NCI-H2029 treated with DMSO at 0.1 percent for 48 hours (cell line): ENCODE measurements at regions not wholly inside any gene's neighbourhood (a gene's known extent, or its start where the extent isn't known, plus 50 kb on each side); places are given as distances from the start of the nearest gene placed in this dataset.

Experiments
- DNase-seq: peaks from one replicate; lab custom pipeline; 2025; lab: John Stamatoyannopoulos, UW

DNA sequence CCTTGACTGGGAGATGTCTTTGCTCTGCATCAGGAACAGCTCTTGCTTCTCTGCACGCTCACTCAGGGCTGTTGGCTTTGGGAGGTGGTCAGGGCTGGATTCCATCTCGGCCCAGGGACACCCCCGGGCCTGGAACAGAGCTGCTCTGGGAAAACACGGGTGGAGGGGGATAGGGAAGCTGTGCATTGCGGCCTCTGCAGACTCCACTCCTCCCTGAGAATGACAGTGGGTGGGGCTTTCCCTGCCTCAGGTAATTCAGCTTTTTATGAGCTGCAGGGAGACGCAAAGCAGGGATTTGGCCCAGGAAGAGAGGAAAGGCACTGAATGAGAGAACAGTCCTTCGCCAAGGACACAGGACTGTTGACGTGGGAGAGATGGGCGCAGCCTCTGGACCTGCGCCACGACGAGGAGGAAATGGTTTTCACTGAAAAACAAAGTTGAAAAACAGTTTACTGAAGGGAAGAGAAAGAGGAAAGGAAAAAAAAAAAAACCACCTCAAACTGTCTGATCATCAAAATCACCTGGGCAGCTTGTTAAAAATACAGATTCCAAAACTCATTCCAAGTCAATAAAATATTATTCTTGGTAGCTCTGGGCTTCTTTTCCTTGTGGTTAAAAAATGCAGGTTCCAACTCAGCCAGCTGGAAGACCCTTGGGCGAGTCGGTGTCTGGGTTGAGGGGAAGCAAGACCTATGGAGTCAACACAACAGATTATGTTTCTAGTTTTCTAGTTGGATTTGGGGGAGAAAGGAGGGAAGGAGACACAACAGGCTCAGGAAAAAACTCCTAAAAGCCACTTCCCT lies 194.0 kb downstream of the ZFP36L2 start:
- no peak for DNase-seq

DNA sequence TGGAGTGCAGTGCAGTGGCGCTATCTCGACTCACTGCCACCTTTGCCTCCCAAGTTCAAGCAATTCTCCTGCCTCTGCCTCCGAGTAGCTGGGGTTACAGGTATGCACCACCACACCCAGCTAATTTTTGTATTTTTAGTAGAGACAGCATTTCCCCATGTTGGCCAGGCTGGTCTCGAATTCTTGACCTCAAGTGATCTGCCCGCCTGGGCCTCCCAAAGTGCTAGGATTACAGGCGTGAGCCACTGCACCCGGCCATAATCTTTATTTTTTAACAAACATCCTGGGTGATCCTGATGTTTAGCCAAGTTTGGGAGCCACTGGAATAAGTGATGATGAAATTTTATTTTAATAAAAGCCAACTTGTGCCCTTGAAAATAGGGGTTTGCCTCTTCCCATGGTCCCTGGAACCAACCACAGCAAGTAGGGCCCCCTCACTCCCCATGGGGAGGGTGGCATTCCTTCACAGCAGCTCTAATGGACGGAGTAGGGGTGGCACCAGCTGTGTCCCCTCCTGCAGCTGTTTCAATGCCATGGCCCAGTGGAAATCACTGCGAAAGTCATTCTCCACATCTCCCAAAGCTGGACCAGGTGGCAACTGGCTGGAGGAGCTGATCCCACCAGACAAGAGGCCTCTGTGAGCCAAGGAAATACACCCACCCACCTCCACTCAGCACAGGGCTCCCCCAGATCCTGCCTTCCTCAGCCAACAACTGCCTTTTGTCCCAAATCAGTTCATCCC lies 194.8 kb downstream of the ZFP36L2 start:
- DNase-seq: no peak

DNA sequence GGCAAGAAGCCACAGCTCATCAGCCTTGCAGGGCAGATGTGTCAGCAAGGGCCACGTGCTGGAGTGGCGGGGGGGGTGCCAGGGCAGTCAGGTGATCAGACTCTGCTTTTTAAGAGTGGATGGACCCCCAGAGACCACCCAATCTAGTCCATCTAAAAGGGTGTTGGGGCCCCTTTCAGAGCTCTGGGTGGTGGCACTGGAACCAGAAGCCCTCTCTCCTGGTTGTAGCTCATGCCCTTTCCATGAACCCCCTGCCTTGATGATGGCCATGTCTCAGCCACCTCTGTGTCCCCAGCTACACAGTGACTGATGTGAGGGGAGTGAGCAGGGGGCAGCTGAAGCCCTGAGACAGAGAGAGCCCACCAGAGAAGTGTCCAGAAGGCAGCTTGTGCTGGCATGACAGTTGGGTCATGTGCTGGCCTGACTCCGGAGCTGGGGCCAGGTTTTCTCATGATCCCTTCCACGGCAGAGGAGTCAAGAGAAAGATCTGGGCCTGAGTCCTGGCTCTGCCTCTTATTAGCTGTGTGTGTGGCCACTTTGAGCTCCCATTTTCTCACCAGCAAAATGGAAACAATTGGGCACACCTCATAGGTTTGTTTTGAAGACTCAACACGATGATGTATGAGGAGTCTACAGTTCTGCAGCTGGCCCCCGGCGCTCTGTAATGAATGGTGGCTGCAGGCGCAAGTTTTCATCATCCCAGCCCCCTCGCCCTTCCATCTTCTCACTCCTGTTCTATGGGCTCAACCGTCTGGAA lies 195.7 kb downstream of the ZFP36L2 start:
- no peak for DNase-seq

DNA sequence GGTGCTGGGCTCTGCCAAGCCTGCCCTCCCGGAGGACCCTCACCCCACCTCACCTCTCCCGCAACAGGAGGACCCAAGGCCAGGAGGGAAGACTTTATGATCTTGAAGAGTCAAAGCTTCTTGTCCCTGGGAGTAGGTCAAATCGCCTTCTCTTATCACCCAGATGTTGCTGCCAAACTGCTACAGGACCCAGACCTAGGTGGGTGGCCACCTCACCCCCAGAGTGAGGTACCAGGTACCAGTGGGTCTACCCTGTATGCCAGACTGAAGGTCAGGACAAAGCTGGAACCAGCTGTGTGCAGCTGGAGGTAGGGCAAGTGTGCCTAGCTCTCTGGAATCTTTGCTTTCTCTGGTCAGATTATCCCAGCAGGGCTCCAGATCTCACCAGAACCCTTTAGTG lies 197.2 kb downstream of the ZFP36L2 start:
- no peak for DNase-seq

DNA sequence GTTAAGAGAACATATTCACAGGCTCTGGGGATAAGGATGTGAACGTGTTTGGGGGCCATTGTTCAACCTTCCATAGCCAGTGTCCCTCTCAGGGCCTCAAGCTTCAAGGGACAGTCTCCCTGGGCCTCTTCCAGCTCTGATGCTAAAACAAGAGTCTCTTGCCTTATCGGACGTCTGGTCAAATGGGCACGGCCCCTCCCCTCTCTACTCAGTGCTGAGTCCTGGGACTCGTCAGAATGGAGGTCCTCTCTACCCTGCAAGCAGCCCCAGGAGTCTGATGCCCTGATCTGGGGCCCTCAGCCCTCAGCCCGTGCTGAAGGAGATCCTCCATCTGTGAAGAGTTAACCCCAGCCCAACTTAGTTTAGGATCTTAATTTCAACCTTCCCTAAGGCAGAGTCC lies 198.2 kb downstream of the ZFP36L2 start:
- DNase-seq: no peak

DNA sequence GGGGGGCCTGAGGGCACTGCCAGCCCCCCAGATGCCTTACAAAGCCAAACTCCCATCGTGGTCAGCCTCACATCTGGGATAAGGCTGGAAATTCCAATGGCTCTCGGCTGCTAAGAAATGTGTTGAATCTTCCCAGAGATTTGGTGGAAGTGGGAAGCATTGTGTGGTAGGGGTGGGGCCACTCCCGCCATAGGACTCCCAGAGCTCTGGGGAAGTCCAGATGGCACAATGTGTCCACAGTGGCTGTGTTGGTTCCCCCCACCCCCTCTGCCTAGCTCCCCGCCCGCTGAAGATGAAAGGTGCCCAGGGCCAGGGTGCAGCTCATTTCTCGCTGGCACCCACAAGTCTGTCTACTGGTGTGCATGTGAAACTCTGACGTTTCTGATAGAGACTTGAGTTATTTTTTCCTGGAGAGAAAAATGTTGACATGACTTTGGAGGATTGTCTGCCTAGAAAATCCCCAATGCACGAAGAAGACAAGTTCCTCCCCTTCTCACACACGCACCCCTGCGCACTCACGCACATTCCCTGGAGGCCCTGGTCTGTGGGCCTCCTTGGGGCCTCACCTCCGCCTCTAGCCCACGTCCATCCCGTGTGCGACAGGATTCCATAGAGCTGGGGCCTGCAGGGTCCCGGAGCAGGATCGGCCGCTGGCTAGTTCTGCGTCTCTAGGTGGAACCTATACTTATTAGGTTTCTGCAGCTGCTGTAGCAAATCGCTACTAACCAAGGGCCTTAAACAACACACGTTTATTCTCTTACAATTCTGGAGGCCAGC lies 199.1 kb downstream of the ZFP36L2 start:
- DNase-seq: no peak

DNA sequence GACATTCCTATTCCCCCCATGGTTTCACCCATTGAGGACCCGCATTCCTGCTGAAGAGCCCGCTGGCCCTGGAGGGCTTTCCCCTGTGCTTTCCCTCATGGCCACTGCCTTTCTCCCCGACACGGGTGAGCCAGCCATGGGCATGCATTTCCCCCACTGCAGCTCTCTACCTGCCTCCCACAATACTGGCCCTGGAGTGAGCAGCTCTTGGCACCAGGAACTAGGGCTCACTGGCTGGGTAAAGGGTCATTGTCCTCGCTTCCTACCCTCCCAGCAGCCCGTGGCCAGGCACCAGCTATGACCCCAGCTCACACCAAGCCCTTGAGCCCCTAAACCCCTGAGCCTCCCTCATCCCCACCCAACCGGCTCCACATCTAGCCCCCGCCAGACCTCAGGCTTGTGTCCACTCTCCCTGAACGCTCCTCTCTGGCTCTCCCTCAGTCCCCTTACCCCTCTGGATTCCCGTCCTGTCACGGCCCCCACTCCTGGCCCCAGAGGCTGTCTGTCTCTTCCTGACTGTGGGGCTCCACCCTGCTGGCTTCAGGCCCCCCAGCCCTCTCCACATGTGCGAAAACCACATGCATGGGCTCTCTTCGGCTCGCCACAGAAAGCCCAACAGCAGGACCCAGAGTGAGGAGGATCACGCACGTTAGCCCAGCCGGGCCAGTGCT lies 199.8 kb downstream of the ZFP36L2 start:
- DNase-seq: no peak

DNA sequence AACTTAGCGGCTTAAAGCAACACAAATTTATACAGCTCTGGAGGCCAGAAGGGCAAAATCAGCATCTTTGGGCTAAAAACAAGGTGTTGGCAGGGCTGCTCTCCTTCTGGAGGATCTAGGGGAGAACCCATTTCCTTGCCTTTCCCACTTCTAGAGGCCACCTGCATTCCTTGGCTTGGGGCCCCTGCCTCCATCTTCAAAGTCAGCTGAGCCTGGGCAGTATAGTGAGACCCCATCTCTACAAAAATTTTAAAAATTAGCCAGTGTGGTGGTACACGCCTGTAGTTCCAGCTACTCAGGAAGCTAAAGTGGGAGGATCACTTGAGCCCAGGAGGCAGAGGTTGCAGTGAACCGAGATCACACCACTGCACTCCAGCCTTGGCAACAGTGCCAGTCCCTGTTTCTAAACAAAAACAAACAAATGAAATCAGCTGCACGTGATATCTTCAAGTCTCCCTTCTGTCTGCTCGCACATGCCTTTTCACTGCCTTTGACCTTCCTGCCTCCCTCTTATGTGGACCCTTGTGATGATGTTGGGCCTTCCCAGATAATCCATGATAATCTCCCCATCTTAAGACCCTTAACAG lies 200.6 kb downstream of the ZFP36L2 start:
- no peak for DNase-seq

DNA sequence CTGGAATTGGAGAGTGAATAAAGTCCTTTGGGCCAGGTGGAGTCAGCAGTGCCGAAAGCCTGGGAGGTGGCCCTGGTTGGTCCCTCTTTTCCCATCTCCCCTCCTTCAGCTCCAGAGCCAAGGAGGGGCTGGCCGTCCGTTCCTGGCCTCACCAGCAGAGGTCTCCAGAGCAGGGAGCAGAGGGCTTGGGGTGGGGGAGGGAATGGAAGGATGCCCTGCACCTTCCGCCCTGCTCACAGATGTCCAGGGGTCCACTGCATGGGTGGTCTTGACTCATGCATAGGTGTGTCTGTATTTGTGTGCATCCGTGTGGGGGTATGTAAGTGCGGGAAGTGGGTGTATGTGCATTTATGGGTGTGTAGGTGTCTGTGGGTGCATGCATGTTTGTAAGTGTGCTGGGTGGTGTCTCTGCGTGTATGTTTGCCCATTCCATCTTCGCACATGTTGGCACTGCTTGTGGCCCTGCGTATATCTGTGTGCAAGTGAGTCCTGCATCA lies 201.8 kb downstream of the ZFP36L2 start:
- peak; percentile 16 for DNase-seq

DNA sequence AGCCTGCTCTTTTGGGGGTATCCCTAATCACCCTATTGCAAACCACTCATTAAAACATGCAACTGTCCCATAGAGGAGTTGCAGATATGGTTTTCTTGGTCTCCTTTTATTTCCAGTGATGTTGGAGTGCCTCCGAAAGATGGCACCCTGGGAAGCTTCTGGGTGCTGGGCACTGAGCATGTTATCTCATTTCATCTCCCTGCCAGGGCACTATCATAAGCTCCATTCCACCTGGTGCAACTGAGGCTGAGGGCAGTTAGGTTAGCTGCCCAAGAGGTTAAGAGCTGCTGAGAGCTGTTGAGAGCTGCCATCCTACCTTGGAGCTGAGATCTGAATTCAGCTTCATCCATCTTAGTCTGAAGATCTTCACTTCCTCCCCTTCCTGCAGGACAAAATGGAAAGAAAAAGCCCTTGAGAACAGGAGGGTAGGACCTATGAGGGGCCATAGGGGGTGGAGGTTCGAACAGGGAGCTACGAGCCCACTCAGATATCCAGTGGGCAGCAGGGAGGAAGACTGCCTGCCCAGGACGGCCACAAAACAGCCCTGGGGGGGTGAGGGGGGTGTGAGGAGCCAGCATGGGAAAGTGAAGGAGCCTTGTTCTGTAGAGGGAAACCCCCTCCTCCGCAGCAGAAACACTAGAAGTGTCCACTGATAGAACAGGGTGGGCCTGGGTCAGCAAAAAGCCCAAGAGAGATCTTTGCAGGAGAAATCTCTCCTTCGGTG lies 202.5 kb downstream of the ZFP36L2 start:
- DNase-seq: no peak

DNA sequence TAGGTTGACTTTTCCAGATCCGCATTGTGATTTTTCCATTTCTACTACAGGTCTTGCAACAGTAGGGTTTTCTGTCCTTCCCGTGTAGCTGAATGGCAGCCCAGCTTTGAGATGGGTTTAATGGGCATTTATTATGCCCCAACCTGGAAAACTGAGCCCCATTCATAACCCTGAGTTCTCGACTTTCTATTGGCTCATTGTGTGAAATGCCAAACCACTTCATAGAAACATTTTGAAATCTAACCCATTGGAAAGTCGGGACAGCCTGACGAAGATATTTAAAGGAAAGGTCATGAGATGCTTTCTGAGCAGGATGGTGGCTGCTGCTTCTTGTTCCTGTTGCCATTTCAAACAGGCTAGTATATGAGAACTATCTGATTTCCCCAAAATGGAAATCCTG lies 203.5 kb downstream of the ZFP36L2 start:
- DNase-seq: no peak

DNA sequence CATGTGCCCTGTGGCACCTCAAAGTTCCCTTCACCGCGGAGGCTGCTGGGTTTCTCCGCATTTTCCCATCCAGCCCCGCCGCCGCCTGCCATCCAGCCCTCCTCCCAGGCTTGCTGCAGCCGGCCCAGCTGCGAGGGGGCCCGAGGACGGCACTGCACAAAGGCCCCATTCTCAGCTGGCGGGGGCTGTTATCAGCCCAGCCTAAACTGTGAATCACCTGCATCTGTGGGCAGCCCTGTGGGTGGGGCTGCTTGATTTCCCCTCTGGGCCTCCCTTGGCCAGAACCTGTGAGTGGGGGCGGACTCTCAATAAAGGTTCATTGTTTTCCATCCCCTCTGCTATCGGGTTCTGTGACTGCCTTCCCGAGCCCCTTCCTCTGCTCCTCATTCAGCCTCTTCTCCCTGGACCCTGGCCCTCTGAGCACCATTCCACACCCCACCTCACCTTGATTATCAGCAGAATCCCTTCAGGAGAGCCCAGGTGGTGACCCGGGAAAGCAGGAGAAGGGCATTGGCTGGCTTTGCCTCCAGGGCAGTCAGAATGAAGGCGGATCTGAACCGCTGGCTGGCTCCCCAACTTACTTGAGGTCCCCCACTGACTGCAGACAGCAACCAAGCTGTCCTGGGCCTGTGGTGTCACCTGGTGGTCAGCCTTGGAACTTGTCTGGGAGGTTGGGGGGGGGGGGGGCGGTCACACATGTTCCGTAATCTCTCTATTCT lies 204.5 kb downstream of the ZFP36L2 start:
- no peak for DNase-seq

DNA sequence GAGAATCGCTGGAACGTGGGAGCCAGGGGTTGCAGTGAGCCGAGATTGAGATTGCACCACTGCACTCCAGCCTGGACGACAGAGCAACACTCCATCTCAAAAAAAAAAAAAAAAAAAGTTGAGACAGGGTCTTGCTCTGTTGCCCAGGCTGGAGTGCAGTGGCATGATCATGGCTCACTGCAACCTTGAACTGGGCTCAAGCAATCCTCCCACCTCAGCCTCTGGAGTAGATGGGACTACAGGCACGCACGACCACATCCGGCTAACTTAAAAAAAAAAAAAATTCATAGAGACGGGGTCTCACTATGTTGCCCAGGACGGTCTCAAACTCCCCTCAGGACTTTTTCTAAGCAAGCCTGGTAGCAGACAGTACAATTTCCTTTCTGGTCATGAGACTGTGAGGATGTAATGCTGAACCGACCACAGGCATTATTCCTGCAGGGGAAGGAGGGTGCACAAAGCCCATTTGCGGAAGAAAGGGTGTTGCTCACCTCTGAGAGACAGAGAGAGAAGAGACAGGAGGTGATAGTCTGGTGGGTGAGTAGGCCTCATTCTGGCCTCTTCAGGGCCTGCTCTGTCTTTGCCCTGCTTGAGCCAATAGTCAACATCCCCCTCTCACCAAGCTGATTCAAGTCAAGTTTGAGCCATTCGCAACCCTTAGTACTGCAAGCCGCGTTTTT lies 205.3 kb downstream of the ZFP36L2 start:
- no peak for DNase-seq

DNA sequence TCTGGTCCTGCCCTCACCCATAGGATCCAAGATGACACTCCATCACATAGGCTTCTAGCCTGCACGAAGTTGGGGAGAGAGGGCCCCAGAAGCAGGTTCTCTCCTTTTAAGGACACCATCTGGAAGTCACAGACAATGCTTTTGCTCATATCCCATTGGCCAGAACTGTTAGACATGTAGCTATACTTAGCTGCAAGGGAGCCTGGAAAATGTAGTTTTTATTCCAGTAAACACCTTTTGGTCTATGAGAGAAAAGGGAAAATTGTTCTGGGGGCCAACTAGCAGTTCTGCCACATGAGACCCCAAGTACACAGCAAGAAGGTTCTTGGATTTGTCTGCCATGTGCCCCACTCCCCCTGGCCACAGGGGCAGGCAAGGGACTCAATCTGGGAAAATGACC lies 206.1 kb downstream of the ZFP36L2 start:
- DNase-seq: no peak

DNA sequence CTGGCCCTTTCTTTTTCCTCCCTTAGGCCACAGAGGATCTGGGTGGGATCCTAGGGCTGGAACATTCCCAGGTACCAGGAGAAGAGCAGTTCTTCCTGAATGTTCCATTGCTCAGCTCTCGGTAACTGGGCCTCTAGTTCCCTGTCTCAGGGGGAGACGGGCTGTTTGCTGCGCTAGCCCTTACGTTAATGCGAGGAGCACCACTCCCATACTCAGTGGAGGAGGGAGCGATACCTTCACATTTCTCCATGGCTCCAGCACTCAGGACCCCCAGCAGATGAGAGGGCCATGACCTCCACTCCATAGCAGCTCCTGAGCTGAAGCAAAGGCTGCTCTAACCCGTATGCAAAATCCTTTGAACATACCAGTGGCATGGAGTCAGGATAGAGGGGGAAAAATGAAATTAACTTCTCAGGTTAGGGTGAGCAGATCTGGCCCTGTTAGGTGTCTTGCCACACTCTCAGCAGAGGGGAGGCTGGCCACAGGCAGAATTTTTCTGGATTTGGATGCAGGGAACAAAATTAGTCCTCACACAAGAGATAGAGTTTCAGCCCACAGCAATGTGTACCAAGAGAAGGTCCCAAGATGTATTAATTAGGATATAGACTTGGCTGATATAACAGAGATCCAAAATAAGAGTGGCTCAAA lies 206.7 kb downstream of the ZFP36L2 start:
- DNase-seq: no peak

DNA sequence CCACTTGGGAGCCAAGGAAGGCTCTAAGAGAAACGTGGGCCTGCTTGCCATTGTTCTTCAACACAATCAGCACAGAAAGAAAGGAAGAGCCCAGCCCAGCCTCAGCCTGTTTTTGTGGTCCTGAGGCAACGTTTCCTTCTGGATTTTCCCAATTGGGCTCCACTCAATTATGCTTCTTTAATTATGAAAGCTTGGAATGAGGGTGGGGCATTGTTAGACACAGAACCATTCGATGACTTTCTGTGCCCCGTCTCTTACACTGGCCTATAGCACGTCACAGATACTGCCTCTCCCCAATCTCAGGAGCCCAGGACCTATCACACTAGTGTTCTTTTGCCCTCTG lies 207.4 kb downstream of the ZFP36L2 start:
- no peak for DNase-seq

DNA sequence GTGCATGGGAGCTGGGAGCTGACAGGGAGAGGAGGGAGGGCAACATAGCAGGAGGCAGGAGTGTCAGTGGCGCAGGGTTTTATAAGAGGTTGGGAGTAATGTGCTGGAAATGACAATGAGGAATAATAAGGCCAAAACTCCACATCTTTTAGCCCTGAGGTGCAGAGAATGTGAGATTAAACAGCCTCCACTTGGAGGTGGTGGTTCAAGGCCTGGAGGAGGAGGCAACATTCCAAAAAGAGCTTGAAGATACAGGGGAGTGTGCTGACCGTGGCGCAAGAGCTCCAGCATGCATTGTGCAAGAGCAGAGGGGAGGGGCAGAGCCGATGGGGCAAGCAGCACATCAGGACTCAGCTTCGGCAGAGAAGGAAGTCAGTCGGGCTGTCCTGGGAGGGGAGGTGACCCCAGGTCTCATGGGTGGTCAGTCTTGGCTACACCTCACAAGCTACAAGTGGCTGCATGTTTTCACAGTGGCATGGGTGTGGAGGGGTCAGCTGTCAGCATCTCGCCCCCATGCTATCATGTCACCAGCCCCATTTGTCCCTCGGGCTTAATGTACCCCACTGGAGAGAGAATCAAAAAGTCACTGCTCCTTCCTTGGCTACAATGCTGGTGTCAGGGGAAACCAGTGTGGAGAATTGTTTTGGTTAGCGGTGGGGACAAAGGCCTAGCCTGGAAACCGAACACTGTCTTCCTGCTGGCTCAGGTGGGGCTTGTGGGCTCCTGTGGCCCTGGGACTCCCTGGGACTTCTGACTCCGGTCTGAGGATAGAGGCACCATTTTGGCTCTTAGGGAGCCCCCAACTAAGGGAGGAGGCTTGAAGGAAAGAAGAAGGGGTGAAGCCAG lies 208.0 kb downstream of the ZFP36L2 start:
- no peak for DNase-seq
